ENCODE measurements at regions not wholly inside any gene's neighbourhood (a gene's known extent, or its start where the extent isn't known, plus 50 kb on each side); places are given as distances from the start of the nearest gene placed in this dataset.

DNA sequence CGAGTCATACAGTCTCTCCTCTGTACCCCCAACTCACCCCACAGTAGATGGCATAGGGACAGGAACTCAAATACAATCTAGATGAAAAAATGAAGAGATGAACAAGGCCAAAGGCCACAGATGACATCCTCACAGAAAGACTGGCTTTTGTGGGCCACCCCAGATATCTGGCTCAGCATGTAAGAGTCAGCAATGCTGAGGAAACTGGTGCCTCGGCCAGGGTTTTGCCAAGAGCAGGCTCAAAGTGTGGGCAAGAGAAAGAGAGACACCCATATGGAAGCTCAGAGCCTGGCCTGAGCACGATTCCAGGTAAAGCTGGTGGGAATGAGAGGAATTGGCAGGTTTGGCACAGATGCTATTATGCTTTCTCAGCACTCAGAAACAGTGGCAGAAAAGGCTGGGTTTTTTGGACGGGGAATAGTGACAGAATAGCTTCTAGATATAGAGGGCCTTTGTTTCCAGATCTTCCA lies 460.6 kb downstream of the FOXO1 start:
- no peak for FAIRE-seq

DNA sequence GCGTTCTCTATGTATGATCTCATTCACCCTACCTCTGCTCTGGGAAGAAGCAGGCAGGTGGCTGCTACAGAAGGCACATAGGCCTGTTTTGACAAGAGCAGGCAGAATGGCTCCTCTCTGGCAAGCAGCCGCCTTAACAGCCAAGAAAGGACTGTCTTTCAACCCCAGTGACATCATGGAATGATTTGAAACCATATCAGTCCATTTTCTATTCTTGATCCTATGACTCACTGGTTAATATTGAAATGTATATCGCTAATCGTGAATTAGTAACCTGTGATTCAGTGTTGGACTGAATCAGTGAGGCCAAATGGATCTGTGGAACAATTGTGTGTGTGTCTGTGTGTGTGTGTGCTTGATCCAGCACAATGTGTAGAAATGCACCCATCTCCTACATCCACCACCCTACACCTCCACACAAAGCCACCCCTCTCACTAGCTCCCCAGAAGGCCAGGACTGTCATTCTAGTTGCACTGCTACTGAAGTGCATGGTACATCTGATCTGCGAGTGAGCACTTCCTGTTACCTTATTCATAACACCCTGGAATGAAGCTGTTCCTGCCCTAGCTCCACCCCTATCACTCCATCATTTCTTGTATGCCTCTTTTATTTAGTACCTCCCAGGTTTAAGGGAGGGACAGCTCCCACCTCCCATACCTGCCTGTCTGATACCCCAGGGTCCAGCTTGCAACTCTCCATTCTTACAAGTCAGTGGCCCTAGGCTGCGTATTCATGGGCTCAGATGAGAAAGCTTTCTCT lies 460.0 kb downstream of the FOXO1 start:
- Histone ChIP-seq H3K9me3 (ENCODE audit: control insufficient read depth, low read depth, low read length) (no peaks in the 10 kb centered on the region), H3K4me2 (ENCODE audit: control insufficient read depth, extremely low read depth, insufficient read depth, low read depth, low read length) (peak overlapping the region; percentile 66), H3K4me1 (ENCODE audit: control insufficient read depth, extremely low read depth, insufficient read depth, low read length) (peaks cover 26% of the 10 kb centered on the region), H3K79me2 (ENCODE audit: control insufficient read depth, insufficient read depth, low read length) (no peaks in the 10 kb centered on the region), H4K20me1 (ENCODE audit: control insufficient read depth, extremely low read depth, insufficient read depth, low read length) (no peaks in the 10 kb centered on the region), H3K9ac (ENCODE audit: control insufficient read depth, extremely low read depth, insufficient read depth, low read length) (peak overlapping the region; percentile 71), H3K36me3 (ENCODE audit: control insufficient read depth in 2 of 2, extremely low read depth in 1 of 2, insufficient read depth in 2 of 2, low read length in 2 of 2) (no peaks in the 10 kb centered on the region), H3K27ac (ENCODE audit: control insufficient read depth, insufficient read depth, low read length) (peak overlapping the region; percentile 92), H3K27me3 (ENCODE audit: control insufficient read depth, extremely low read depth, insufficient read depth, low read length) (no peaks in the 10 kb centered on the region), H3K9me1 (ENCODE audit: control insufficient read depth, extremely low read depth, insufficient read depth, low read length) (no peaks in the 10 kb centered on the region), H2AFZ (ENCODE audit: control insufficient read depth, low read length) (peak overlapping the region; percentile 59), H3K4me3 (ENCODE audit: control insufficient read depth in 2 of 3, extremely low read depth in 1 of 3, insufficient read depth in 2 of 3, low read depth in 1 of 3, low read length in 3 of 3) (peak overlapping the region in 1 of 3 experiments; percentile 0)
- dilution Hi-C loops (cut with MboI; ENCODE audit: extremely low pct_ligation_motif_present, low sequenced_read_pairs), result no loop called here
- TF ChIP-seq, protein P1, sequence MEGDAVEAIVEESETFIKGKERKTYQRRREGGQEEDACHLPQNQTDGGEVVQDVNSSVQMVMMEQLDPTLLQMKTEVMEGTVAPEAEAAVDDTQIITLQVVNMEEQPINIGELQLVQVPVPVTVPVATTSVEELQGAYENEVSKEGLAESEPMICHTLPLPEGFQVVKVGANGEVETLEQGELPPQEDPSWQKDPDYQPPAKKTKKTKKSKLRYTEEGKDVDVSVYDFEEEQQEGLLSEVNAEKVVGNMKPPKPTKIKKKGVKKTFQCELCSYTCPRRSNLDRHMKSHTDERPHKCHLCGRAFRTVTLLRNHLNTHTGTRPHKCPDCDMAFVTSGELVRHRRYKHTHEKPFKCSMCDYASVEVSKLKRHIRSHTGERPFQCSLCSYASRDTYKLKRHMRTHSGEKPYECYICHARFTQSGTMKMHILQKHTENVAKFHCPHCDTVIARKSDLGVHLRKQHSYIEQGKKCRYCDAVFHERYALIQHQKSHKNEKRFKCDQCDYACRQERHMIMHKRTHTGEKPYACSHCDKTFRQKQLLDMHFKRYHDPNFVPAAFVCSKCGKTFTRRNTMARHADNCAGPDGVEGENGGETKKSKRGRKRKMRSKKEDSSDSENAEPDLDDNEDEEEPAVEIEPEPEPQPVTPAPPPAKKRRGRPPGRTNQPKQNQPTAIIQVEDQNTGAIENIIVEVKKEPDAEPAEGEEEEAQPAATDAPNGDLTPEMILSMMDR (optimal IDR thresholded peaks at IDR 0.05 in 1 of 3, IDR thresholded peaks at IDR 0.05 in 1 of 3, conservative IDR thresholded peaks at IDR 0.05 in 1 of 3; ENCODE audit: extremely low read depth in 1 of 3, insufficient read depth in 2 of 3, low read length in 3 of 3), result no peak
- FAIRE-seq (peak; percentile 98), DNase-seq (ENCODE audit: low read depth, low spot score) (peak; percentile 82)

More for the DNA sequence above, 460.6 kb downstream of the FOXO1 start:
- Histone ChIP-seq H3K79me2 (ENCODE audit: control insufficient read depth, insufficient read depth, low read length) (no peaks in the 10 kb centered on the region), H4K20me1 (ENCODE audit: control insufficient read depth, extremely low read depth, insufficient read depth, low read length) (no peaks in the 10 kb centered on the region), H3K4me2 (ENCODE audit: control insufficient read depth, extremely low read depth, insufficient read depth, low read depth, low read length) (peak overlapping the region; percentile 66), H3K27ac (ENCODE audit: control insufficient read depth, insufficient read depth, low read length) (peak overlapping the region; percentile 92), H3K4me3 (ENCODE audit: control insufficient read depth in 2 of 3, extremely low read depth in 1 of 3, insufficient read depth in 2 of 3, low read depth in 1 of 3, low read length in 3 of 3) (peak overlapping the region in 2 of 3 experiments; percentile 4 to 6), H3K9me3 (ENCODE audit: control insufficient read depth, low read depth, low read length) (no peaks in the 10 kb centered on the region), H3K4me1 (ENCODE audit: control insufficient read depth, extremely low read depth, insufficient read depth, low read length) (peaks cover 26% of the 10 kb centered on the region), H3K36me3 (ENCODE audit: control insufficient read depth in 2 of 2, extremely low read depth in 1 of 2, insufficient read depth in 2 of 2, low read length in 2 of 2) (no peaks in the 10 kb centered on the region), H2AFZ (ENCODE audit: control insufficient read depth, low read length) (peak overlapping the region; percentile 77), H3K9me1 (ENCODE audit: control insufficient read depth, extremely low read depth, insufficient read depth, low read length) (no peaks in the 10 kb centered on the region), H3K9ac (ENCODE audit: control insufficient read depth, extremely low read depth, insufficient read depth, low read length) (peak overlapping the region; percentile 71), H3K27me3 (ENCODE audit: control insufficient read depth, extremely low read depth, insufficient read depth, low read length) (no peaks in the 10 kb centered on the region)
- dilution Hi-C loops (cut with MboI; ENCODE audit: extremely low pct_ligation_motif_present, low sequenced_read_pairs), result no loop called here
- TF ChIP-seq EZH2 (IDR thresholded peaks at IDR 0.05; ENCODE audit: low read length), result no peak
- TF ChIP-seq, protein P1 (optimal IDR thresholded peaks at IDR 0.05 in 1 of 3, IDR thresholded peaks at IDR 0.05 in 1 of 3, conservative IDR thresholded peaks at IDR 0.05 in 1 of 3; ENCODE audit: extremely low read depth in 1 of 3, insufficient read depth in 2 of 3, low read length in 3 of 3), result no peak
- DNase-seq (ENCODE audit: low read depth, low spot score), result peak; percentile 1

Measured in keratinocyte (primary cell).